ENCODE measurements at regions not wholly inside any gene's neighbourhood (a gene's known extent, or its start where the extent isn't known, plus 50 kb on each side); places are given as distances from the start of the nearest gene placed in this dataset.

DNA sequence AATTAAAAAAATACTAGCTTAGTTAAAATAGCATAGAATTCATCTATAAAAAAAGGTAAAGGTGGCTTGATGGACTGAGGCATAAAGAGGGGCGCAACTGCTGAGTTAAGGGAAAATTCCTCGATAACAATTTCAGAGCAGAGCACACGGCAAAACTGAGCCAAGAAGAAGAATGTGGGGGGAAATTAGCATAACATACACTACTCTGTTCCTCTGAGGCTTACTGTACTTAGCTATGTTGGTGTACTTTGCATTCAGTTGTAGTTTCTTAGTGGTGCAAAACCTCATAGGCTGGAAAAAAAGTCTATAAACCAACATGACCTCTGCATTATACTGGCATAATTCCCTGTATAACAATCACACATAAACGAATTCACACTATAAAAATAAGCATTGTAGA, 357.9 kb upstream of the LRRC3B start:
- 76 to 78% methylated on average over 4 of the region's 4 CpGs for WGBS, 2 donors
- H3K4me3 ChIP-seq, result no peak overlapping the region
- no peaks in the 10 kb centered on the region for H3K9me3 ChIP-seq
- H3K36me3 ChIP-seq (ENCODE audit: low read depth, missing control alignments), result no peaks in the 10 kb centered on the region
- H3K27me3 ChIP-seq, result no peaks in the 10 kb centered on the region
- no peak for TF ChIP-seq POLR2A (IDR thresholded peaks at IDR 0.05)
- TF ChIP-seq, protein P1, sequence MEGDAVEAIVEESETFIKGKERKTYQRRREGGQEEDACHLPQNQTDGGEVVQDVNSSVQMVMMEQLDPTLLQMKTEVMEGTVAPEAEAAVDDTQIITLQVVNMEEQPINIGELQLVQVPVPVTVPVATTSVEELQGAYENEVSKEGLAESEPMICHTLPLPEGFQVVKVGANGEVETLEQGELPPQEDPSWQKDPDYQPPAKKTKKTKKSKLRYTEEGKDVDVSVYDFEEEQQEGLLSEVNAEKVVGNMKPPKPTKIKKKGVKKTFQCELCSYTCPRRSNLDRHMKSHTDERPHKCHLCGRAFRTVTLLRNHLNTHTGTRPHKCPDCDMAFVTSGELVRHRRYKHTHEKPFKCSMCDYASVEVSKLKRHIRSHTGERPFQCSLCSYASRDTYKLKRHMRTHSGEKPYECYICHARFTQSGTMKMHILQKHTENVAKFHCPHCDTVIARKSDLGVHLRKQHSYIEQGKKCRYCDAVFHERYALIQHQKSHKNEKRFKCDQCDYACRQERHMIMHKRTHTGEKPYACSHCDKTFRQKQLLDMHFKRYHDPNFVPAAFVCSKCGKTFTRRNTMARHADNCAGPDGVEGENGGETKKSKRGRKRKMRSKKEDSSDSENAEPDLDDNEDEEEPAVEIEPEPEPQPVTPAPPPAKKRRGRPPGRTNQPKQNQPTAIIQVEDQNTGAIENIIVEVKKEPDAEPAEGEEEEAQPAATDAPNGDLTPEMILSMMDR (IDR thresholded peaks at IDR 0.05), result no peak
- intact Hi-C loops (cut with DNase I; ENCODE audit: low total_unique reads), result no loop called here
- no peak overlapping the region for H3K27ac ChIP-seq
- no peaks in the 10 kb centered on the region for H3K4me1 ChIP-seq
- DNase-seq, result no peak

- no peak for DNase-seq
- no peaks in the 10 kb centered on the region for H3K4me1 ChIP-seq
- no peak overlapping the region for H3K4me3 ChIP-seq
- H3K27me3 ChIP-seq, result no peaks in the 10 kb centered on the region
- H3K27ac ChIP-seq, result no peak overlapping the region
- intact Hi-C loops (cut with DNase I; ENCODE audit: low total_unique reads), result no loop called here
- no peaks in the 10 kb centered on the region for H3K36me3 ChIP-seq (ENCODE audit: low read depth, missing control alignments)
- no peaks in the 10 kb centered on the region for H3K9me3 ChIP-seq
- no peak for TF ChIP-seq POLR2A (IDR thresholded peaks at IDR 0.05)
- TF ChIP-seq, protein P1 (IDR thresholded peaks at IDR 0.05), result no peak
Measured at GRCh38 chr3:26271848-26272247, 350.7 kb upstream of the LRRC3B start.

- Histone ChIP-seq H3K27me3 (no peaks in the 10 kb centered on the region), H3K9me3 (no peaks in the 10 kb centered on the region), H3K4me1 (no peaks in the 10 kb centered on the region), H3K4me3 (no peak overlapping the region), H3K27ac (no peak overlapping the region), H3K36me3 (ENCODE audit: low read depth, missing control alignments) (no peaks in the 10 kb centered on the region)
- DNase-seq, result no peak
- intact Hi-C loops (cut with DNase I; ENCODE audit: low total_unique reads), result no loop called here
- TF ChIP-seq POLR2A (IDR thresholded peaks at IDR 0.05), result no peak
- TF ChIP-seq, protein P1 (IDR thresholded peaks at IDR 0.05), result no peak
Measured at GRCh38 chr3:26273196-26273595, 349.4 kb upstream of the LRRC3B start.

DNA sequence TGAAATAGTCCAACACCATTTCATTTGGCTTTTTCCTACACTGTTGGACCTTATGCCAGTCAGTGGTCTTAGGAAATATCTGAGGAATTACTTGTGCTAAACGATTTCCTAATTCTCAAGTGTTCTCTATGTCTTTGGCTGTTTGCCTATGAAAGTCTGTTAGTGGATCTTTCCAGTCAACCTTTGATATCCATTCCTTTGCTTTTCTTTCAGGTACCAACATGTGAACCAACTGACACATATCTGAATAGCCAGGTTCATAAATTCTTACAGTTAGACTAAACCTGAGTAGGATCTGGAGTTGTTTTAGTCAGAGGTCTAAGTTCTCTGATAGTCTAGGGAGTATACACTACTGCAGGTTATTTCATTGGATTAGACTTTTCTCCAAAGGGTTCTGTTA, 343.5 kb upstream of the LRRC3B start:
- Histone ChIP-seq H3K4me3 (no peak overlapping the region), H3K4me1 (no peaks in the 10 kb centered on the region), H3K27me3 (no peaks in the 10 kb centered on the region), H3K9me3 (no peaks in the 10 kb centered on the region), H3K36me3 (ENCODE audit: low read depth, missing control alignments) (no peaks in the 10 kb centered on the region), H3K27ac (no peak overlapping the region)
- DNase-seq, result no peak
- intact Hi-C loops (cut with DNase I; ENCODE audit: low total_unique reads), result no loop called here
- no peak for TF ChIP-seq POLR2A (IDR thresholded peaks at IDR 0.05)
- TF ChIP-seq, protein P1 (IDR thresholded peaks at IDR 0.05), result no peak
- 63 to 74% methylated on average over 1 of the region's 1 CpG for WGBS, 2 donors

DNA sequence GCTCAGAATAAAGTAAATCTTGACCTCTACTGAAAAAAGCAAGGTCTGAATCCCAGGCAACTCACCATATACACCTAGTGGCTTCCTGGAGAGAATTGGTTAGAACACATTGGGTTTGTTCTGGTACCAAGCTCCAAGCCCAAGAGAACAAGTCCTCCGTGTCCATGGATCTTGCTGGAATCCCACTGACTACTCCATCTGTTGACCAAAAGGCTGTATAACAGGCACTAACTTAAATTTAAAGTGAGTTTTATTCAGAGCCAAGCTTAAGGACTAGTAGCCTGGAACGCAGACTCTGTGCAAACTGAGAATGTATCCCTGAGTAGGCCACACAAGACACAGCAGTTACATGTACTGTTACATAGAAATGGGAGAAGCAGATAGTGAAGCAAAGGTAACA, 342.1 kb upstream of the LRRC3B start:
- intact Hi-C loops (cut with DNase I; ENCODE audit: low total_unique reads), result no loop called here
- no peak for TF ChIP-seq POLR2A (IDR thresholded peaks at IDR 0.05)
- TF ChIP-seq, protein P1 (IDR thresholded peaks at IDR 0.05), result no peak
- 33 to 50% methylated on average over 2 of the region's 2 CpGs for WGBS, 2 donors
- H3K4me3 ChIP-seq, result no peak overlapping the region
- H3K9me3 ChIP-seq, result no peaks in the 10 kb centered on the region
- no peaks in the 10 kb centered on the region for H3K36me3 ChIP-seq (ENCODE audit: low read depth, missing control alignments)
- H3K27me3 ChIP-seq, result no peaks in the 10 kb centered on the region
- no peaks in the 10 kb centered on the region for H3K4me1 ChIP-seq
- DNase-seq, result no peak
- H3K27ac ChIP-seq, result no peak overlapping the region

All from testis (tissue), 2 donors.